Fibroblast of lung (primary cell): ENCODE measurements at regions not wholly inside any gene's neighbourhood (a gene's known extent, or its start where the extent isn't known, plus 50 kb on each side); places are given as distances from the start of the nearest gene placed in this dataset.
A peak's percentile ranks its signal among the peaks of the same experiment; 100 is the strongest.
"Not testable (repeated sequence)": the region's sequence is repeated elsewhere in the genome, so short reads cannot be mapped to it uniquely, and the experiment has no call there.

ENCODE experiments used
- DNase-seq, 2 donors: peaks; one replicate each; pipeline versions ENCODE4 v3.0.0 to v3.0.0-alpha.2; 2010; ENCODE audit warnings: low read depth in 2 of 2
- H2AFZ ChIP-seq: 2 replicates; pipeline ENCODE4 v1.5.1; 2012; ENCODE audit warnings: low read length, control low read depth, inconsistent platforms
- H3K27ac ChIP-seq: 2 replicates; pipeline ENCODE4 v1.5.1; 2011; ENCODE audit warnings: low read length, control low read depth; ENCODE audit not compliant: insufficient read depth
- H3K27me3 ChIP-seq: 2 replicates; pipeline ENCODE4 v1.5.1; 2011; ENCODE audit warnings: mild to moderate bottlenecking, low read length; ENCODE audit not compliant: control insufficient read depth, insufficient read depth
- H3K36me3 ChIP-seq: 2 replicates; pipeline ENCODE4 v1.5.1; 2011; ENCODE audit warnings: low read length; ENCODE audit not compliant: control insufficient read depth, insufficient read depth
- H3K4me1 ChIP-seq: 2 replicates; pipeline ENCODE4 v1.5.1; 2011; ENCODE audit warnings: low read length; ENCODE audit not compliant: control insufficient read depth, insufficient read depth; ENCODE audit errors: extremely low read depth
- H3K4me2 ChIP-seq: 2 replicates; pipeline ENCODE4 v1.5.1; 2011; ENCODE audit warnings: low read length, control low read depth; ENCODE audit not compliant: insufficient read depth; ENCODE audit errors: extremely low read depth
- H3K4me3 ChIP-seq, 4 experiments: fragments of 200-600 bp in 1 of 4; sonication (generic) in 1 of 4; replicated peaks in 1 of 4; 2 replicates each; pipeline ENCODE4 v1.5.1; 2011 to 2016; ENCODE audit warnings: low read length in 4 of 4, low read depth in 3 of 4, mild to moderate bottlenecking in 3 of 4, control low read depth in 2 of 4, inconsistent platforms in 1 of 4, mixed read lengths in 1 of 4; ENCODE audit not compliant: insufficient read depth in 1 of 4; ENCODE audit errors: control extremely low read depth in 1 of 4
- H3K79me2 ChIP-seq: 2 replicates; pipeline ENCODE4 v1.5.1; 2012; ENCODE audit warnings: mild to moderate bottlenecking, low read length, inconsistent platforms; ENCODE audit not compliant: control insufficient read depth, insufficient read depth
- H3K9ac ChIP-seq: 2 replicates; pipeline ENCODE4 v1.5.1; 2011; ENCODE audit warnings: mild to moderate bottlenecking, low read length, control low read depth; ENCODE audit not compliant: insufficient read depth
- H3K9me3 ChIP-seq: 2 replicates; pipeline ENCODE4 v1.5.1; 2012; ENCODE audit warnings: low read depth, low read length; ENCODE audit not compliant: control insufficient read depth, insufficient read depth
- H4K20me1 ChIP-seq: 2 replicates; pipeline ENCODE4 v1.5.1; 2011; ENCODE audit warnings: low read length; ENCODE audit not compliant: control insufficient read depth, insufficient read depth; ENCODE audit errors: extremely low read depth
- CTCF ChIP-seq, 2 donors: IDR thresholded peaks in 1 of 2; conservative IDR thresholded peaks in 1 of 2; 1 replicate in 1 of 2; 2 replicates in 1 of 2; pipeline ENCODE4 v1.5.1; 2011 to 2012; ENCODE audit warnings: low read length in 2 of 2, control low read depth in 1 of 2, inconsistent platforms in 1 of 2, low read depth in 1 of 2, mild to moderate bottlenecking in 1 of 2
- EZH2 ChIP-seq: IDR thresholded peaks from 2 replicates; pipeline ENCODE4 v1.5.1; 2012; ENCODE audit warnings: low read length, control low read depth, mild to moderate bottlenecking; ENCODE audit errors: missing control alignments

- H3K27me3 ChIP-seq: peaks cover 12% of the 10 kb centered on the region
- TF ChIP-seq CTCF (conservative IDR thresholded peaks at IDR 0.05 in 1 of 2, IDR thresholded peaks at IDR 0.05 in 1 of 2; ENCODE audit: low read depth in 1 of 2, low read length in 2 of 2) (no peak), EZH2 (peak; percentile 29)
- H3K9ac ChIP-seq: no peak overlapping the region
- DNase-seq: no peak
- no peak overlapping the region for H3K4me3 ChIP-seq
- no peaks in the 10 kb centered on the region for H3K36me3 ChIP-seq
- H3K4me2 ChIP-seq: no peak overlapping the region
- H2AFZ ChIP-seq: no peak overlapping the region
- no peak overlapping the region for H3K27ac ChIP-seq
- no peaks in the 10 kb centered on the region for H3K79me2 ChIP-seq
- H3K9me3 ChIP-seq: no peaks in the 10 kb centered on the region
- H3K4me1 ChIP-seq: no peaks in the 10 kb centered on the region
- H4K20me1 ChIP-seq: no peaks in the 10 kb centered on the region
These were observed 63.8 kb upstream of the SEC11C start for GRCh38 chr18:59075923-59076322.

DNA sequence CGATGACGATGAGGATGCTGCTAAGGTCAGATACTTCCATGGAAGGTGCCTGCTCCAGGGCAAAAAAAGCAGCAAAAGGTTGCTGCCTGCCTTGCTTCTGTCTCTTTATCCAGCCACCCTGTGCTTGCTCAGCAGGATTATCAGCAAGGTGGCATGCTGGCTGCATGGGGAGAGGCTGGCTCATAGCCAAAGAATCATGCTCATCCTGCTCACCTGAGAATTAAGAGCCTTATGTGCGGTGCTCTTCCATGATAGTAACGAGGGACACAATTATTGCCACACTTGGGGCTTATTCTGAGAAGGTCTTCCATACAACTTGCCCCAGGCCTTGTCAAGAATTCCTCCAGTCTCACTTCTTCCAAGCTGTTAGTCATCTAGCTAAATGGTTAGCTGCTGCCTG, 60.4 kb upstream of the SEC11C start:
- TF ChIP-seq CTCF (conservative IDR thresholded peaks at IDR 0.05 in 1 of 2, IDR thresholded peaks at IDR 0.05 in 1 of 2; ENCODE audit: low read depth in 1 of 2, low read length in 2 of 2) (no peak), EZH2 (no peak)
- Histone ChIP-seq H4K20me1 (no peaks in the 10 kb centered on the region), H3K4me3 (no peak overlapping the region), H3K4me1 (no peaks in the 10 kb centered on the region), H3K9ac (no peak overlapping the region), H3K79me2 (no peaks in the 10 kb centered on the region), H3K27me3 (peaks cover 12% of the 10 kb centered on the region), H3K27ac (no peak overlapping the region), H3K9me3 (no peaks in the 10 kb centered on the region), H2AFZ (no peak overlapping the region), H3K36me3 (no peaks in the 10 kb centered on the region), H3K4me2 (no peak overlapping the region)
- no peak for DNase-seq

DNA sequence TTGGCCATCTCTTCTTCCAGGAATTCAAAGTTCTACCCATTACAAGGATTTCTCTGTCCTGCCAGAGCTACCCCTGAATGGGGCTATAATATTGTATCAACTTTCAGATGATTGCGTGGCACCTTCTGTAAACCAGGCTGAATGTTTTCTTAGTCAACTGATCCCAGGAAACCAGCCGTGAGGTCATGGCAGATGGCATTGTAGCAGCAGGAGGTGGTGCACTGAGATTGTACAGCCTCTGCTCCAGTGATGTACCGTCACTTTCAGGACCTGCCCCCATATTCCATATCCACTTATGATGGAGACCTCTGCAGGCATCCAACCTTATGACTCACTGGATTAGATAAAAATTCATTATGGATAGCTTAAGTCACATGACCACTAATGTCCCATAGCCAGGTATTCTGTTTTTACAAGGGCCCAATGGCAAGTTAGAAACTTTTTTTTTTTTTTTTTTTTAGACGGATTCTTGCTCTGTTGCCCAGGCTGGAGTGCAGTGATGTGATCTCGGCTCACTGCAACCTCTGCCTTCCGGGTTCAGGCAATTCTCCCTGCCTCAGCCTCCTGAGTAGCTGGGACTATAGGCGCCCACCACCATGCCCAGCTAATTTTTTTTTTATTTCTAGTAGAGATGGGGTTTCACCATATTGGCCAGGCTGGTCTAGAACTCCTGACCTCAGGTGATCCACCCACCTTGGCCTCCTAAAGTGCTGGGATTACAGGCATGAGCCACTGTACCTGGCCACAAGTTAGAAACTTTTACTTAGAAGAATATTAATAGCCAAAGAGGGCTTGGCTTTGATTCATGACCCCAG, 59.8 kb upstream of the SEC11C start:
- not testable (repeated sequence) for H2AFZ ChIP-seq, H3K4me3 ChIP-seq, H3K4me2 ChIP-seq, H3K36me3 ChIP-seq, H3K4me1 ChIP-seq, H3K9ac ChIP-seq, DNase-seq, H3K79me2 ChIP-seq, H3K9me3 ChIP-seq, H3K27ac ChIP-seq, H4K20me1 ChIP-seq
- H3K27me3 ChIP-seq: peaks cover 12% of the 10 kb centered on the region
